HepG2 (cell line): ENCODE measurements at regions not wholly inside any gene's neighbourhood (a gene's known extent, or its start where the extent isn't known, plus 50 kb on each side); places are given as distances from the start of the nearest gene placed in this dataset.

Experiments used
- CC2D1A ChIP-seq: sonication (generic); formaldehyde crosslinking; IDR thresholded peaks from 2 replicates; pipeline ENCODE4 v1.8.1; 2023; ENCODE audit warnings: mild to moderate bottlenecking, missing genetic modification reagents
- CHD4 ChIP-seq: fragments of 200-600 bp; sonication (generic); IDR thresholded peaks from 2 replicates; pipeline ENCODE4 v1.7.0; 2017; ENCODE audit warnings: mild to moderate bottlenecking, low read length, borderline replicate concordance
- DNMT3B ChIP-seq: conservative IDR thresholded peaks from 2 replicates; pipeline ENCODE4 v1.6.1; 2016; ENCODE audit warnings: missing biosample characterization, control low read depth
- ERF ChIP-seq: IDR thresholded peaks from 2 replicates; pipeline ENCODE4 v1.6.1; 2018; ENCODE audit warnings: missing biosample characterization, missing genetic modification reagents
- FOXM1 ChIP-seq: sonication (generic); formaldehyde crosslinking; IDR thresholded peaks from 2 replicates; pipeline ENCODE4 v1.5.0; 2020; ENCODE audit warnings: missing genetic modification reagents
- GPBP1L1 ChIP-seq: sonication (generic); formaldehyde crosslinking; IDR thresholded peaks from 2 replicates; pipeline ENCODE4 v1.5.0; 2020; ENCODE audit warnings: mild to moderate bottlenecking, missing genetic modification reagents
- MED1 ChIP-seq: sonication (generic); formaldehyde crosslinking; IDR thresholded peaks from 2 replicates; pipeline ENCODE4 v1.4.0; 2020; ENCODE audit warnings: missing genetic modification reagents
- PHB2 ChIP-seq: fragments of 450-650 bp; IDR thresholded peaks from 2 replicates; pipeline ENCODE4 v1.6.1; 2018; ENCODE audit not compliant: partially characterized antibody
- POLR2AphosphoS2 ChIP-seq: IDR thresholded peaks from 2 replicates; pipeline ENCODE4 v1.6.1; 2011; ENCODE audit warnings: low read depth, low read length, improper control_type of control experiment
- TCF7 ChIP-seq: sonication (generic); IDR thresholded peaks from 2 replicates; pipeline ENCODE4 v1.6.1; 2016; ENCODE audit warnings: antibody characterized with exemption, low read depth
- TEF ChIP-seq: sonication (generic); formaldehyde crosslinking; IDR thresholded peaks from 2 replicates; pipeline ENCODE4 v1.5.0; 2020; ENCODE audit warnings: missing genetic modification reagents
- ZNF18 ChIP-seq: sonication (generic); formaldehyde crosslinking; IDR thresholded peaks from 2 replicates; pipeline ENCODE4 v1.8.0; 2022; ENCODE audit warnings: mild to moderate bottlenecking, missing genetic modification reagents; ENCODE audit not compliant: insufficient replicate concordance

- no peak for TF ChIP-seq PHB2
- no peak for TF ChIP-seq TCF7
- TF ChIP-seq CHD4 = no peak
- no peak for TF ChIP-seq POLR2AphosphoS2
- no peak for TF ChIP-seq FOXM1 (CRISPR knock-in tag)
- TF ChIP-seq MED1 = no peak
- no peak for TF ChIP-seq TEF (CRISPR knock-in tag)
- TF ChIP-seq GPBP1L1 (CRISPR knock-in tag) = no peak
- TF ChIP-seq ZNF18 (CRISPR knock-in tag) = no peak
- no peak for TF ChIP-seq ERF (CRISPR knock-in tag)
- no peak for TF ChIP-seq CC2D1A
- TF ChIP-seq DNMT3B = no peak
Measured at GRCh38 chr5:57618767-57619381, 136.3 kb upstream of the ACTBL2 start.
